CD4-positive, alpha-beta T cell treated with Interleukin-2 at 100 ng/mL for 4 hours (primary cell): ENCODE measurements at regions not wholly inside any gene's neighbourhood (a gene's known extent, or its start where the extent isn't known, plus 50 kb on each side); places are given as distances from the start of the nearest gene placed in this dataset.

Experiments used
- DNase-seq: peaks from one replicate; pipeline ENCODE4 v3.0.0-alpha.2; 2020; ENCODE audit warnings: low spot score

DNA sequence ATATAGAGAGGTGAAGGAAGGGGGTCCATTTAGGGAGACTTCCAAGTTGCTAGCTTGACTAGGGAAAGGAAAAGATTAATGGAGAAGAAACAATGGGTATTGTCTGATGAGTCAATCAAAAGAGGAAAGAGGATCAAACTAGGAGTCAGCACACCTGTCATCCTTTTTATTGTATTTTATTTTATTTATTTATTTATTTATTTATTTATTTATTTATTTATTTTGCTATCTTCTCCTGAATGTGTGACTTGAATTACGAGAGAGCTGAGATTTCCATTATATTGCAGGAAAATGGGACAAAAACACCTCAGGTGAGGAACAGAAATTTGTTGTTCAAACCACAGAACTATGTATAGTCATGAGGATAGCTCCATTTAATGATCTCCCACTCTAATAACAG, 58.9 kb downstream of the NUDT11 start:
- DNase-seq: no peak

DNA sequence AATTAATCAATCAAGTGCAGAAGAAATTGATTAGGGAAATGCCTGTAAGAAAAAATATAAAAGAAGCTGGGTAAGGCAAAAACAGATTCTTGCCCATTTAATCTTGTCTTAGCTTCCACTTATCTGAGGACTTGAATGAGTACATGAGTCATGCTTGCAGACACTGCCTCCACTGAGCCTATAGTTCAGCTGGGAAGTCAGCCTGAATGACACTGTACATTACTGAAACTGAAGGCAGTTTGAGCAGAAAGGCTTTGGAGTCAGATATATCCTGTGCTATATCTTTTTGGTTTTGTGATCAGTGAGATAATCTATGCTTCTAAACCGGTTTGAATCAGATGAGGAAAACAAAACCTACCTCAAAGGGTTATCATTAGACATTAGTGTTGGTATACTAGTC, 61.3 kb downstream of the NUDT11 start:
- no peak for DNase-seq

DNA sequence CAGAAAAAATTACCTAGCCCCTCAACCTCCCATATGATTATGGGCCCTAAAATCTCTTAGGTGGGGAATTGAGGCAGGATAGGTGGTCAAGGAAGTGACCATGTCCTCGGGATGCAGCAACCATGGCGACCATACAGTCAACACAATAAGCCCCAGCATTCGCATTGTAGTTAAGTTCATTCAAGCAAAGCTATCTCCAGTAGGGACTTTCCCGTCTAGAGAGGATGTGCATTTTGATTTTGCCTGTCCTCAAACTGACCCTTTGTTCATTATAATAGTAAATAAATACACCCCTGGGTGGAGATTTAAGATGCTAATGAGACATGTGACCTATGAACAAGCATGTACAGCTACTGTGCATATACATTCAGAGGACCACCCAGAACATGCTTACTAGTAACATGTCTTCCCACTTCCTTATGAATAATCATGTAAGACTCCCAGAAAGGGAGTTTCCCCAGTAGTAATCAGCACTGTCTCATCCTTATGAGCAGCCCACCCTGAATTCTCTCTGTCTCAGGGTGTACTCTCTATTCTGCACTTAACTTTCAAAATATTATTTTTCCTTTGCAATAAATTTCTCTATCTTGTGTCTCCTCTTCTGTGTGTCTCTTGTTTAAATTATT, 74.3 kb downstream of the NUDT11 start:
- DNase-seq: no peak

DNA sequence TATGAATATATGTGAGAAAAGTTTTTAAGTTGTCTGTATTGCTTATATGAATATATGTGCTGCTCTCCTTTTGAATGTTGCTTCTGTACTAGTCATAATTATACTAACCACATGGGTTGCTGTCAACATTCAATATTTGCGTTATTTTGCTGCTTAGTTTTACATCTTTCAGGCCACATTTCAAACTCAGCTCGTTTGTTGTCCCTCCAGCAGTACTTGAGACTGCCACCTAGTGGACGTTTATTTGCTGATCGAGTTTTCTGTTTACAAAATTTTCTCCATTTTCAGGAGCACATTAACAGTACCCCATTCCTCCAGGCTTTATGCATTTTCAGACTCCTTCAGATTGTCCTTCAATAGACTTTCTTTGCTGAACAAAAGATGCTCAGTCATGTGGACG, 75.8 kb downstream of the NUDT11 start:
- peak; percentile 46 for DNase-seq

DNA sequence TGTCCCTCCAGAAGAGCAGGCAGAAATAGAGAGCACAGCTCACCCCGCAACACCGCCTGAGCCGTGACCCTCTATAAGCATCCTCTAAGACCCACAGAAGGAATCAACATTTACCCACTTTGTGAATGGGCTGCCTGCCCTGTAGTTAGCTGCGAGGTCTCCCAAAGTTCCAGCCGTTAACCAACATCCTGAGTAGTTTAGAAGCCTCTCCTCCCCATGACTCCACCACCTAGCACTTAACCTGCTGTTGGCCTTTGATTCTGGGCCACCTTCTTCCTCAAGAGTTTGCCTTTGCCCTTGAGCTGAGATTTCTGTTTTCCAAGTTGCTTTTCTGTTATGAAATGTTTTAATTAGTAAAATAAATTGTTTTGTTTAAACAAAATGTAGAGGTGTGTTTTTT, 75.8 kb downstream of the NUDT10 start:
- no peak for DNase-seq

DNA sequence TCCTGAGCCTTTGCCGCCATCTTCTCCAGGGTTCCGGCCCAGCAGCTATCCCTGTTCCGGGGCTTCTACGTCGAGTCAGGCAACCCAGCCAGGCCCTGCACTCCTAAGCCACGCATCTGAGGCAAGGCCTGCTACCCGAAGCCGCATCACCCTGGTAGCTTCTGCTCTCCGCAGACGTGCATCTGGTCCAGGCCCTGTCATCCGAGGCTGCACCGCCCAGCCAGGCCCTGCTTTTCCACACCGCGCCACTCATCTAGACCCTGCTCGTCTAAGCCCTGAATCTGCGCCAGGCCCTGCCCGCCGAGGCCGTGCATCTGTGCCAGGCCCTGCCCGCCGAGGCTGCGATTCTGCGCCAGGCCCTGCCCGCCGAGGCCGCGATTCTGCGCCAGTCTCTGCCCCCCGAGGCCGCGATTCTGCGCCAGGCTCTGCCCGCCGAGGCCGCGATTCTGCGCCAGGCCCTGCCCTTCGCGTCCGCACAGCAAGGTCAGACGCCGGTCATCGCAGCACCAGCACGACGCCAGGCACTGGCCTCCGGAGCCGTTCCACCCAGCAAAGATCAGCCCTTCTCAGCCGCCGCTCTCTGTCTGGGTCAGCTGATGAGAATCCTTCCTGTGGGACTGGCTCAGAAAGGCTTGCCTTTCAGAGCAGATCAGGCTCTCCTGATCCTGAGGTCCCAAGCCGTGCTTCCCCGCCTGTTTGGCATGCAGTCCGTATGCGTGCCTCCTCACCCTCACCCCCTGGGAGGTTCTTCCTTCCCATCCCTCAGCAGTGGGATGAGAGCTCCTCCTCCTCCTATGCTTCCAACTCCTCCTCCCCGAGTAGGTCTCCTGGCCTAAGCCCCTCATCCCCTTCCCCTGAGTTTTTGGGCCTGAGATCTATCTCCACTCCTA, 75.1 kb downstream of the NUDT10 start:
- DNase-seq: no peak

DNA sequence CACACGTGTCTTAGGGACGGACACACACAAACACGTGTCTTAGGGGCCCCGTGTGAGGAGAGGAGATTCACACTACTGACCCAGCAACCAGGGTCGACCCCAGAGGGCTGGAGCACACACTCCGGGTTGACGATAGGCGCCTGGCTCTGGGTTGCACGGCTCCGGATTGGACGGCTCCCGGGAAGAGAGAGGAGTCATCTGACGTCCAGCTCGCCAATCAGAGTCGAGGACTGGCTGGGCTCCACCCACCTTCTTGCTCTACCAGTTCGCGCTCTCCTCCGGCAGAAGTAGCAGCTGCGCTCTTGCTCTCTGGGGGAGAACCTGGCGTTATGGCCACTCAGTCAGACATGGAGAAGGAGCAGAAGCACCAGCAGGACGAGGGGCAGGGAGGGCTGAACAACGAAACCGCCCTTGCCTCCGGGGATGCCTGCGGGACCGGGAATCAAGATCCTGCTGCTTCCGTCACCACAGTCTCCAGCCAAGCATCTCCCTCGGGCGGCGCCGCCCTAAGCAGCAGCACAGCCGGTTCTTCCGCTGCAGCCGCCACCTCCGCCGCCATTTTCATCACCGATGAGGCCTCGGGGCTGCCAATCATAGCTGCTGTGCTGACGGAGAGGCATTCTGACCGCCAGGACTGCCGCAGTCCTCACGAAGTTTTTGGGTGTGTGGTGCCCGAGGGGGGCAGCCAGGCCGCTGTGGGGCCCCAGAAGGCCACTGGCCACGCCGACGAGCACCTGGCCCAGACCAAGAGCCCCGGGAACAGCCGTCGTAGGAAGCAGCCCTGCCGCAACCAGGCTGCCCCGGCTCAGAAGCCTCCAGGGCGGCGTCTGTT, 74.3 kb downstream of the NUDT10 start:
- no peak for DNase-seq

DNA sequence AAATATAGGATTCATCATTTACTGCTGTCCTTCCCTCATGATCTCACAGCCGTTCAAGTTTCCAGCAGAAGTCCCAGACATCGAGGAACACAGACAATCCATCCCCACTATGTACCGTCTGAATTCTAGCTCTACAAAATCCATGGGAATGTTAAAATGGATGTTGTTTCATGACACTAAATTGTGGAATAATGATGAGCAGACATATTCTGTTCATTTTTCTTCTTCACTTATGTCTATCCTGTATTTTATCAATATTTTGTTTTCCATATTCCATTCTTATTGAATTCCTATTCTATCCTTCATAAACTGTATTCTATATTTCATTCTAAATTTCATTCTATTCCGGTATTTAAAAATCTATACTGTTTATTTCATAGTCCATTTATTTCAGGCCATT, 71.8 kb downstream of the NUDT10 start:
- no peak for DNase-seq

DNA sequence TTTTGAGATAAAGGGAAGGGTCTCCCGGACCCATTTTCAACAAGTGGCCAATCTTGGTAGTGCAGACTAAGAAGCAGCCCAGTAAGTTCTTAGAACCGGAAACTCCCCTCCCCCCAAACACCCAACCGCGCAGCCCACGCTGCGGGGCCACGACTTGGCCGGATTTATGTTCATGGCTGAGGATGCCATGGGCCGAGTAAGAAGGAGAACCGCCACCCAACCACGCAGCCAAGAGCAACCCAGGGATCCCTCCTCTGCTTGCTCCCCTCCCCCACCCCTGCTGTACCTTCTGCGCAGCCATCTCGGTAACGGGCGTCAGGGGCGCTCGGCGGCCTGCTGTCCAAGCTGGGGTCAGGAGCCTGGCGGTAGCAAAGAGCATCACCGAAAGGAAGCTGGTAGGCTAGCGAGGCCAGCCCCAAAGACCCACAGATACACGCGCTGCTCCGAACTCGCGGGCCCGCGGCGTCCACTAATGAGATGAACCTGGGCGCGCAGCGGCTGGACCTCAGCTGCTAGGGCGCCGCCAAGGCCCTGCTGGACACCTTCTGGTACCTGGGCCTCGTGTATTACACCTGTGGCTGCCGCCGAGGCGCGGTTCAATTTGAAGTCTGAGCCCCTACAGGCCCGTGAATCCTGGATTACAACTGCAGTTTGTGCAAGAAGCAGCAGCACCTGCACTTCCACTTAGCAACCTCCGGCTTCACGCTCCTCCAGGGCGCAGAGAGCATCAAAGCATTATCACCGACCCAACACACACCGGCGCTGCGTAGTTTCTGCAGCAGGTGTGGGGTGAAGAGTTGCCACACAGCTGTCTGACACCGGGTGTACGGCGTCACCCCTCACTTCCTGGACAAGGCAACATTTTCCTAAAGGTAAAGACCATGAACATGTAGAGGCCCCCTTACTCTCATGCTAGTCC, 63.4 kb downstream of the NUDT10 start:
- DNase-seq: peak; percentile 52

DNA sequence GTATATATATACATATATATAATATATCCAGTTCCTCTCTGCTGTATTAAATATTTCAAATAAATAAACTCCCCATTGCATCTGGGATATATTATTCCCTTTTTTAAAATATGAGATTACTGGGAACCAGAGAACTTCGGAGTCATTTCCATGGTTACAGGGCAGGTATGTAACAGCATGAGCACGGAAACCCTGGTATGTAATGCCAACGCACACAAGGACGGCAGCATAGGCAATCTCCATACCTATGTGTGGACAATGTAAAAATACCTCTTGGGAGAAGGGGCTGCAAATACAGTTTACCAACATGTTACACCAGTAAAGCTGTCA, 62.8 kb downstream of the NUDT10 start:
- no peak for DNase-seq
